GM12878 (cell line): ENCODE measurements at regions not wholly inside any gene's neighbourhood (a gene's known extent, or its start where the extent isn't known, plus 50 kb on each side); places are given as distances from the start of the nearest gene placed in this dataset.

ENCODE experiments used
- ATAC-seq: fragments of 200-7000 bp; cut with Tn5 transposase; 3 replicates; pipeline ENCODE4 v1.9.1; 2020; ENCODE audit warnings: mild to moderate bottlenecking, moderate library complexity
- BruUV-seq: library from RNA; stranded (reverse); fragments of 400-500 nt; replicated peaks from 2 replicates; lab custom pipeline; 2021; lab: Mats Ljungman, UMichigan
- CTCF ChIA-PET: fragments of 300-600 bp; sonication (Branson Sonifier 250); formaldehyde crosslinking; extraction: SDS; loops from one replicate; lab custom pipeline; 2021; ENCODE audit warnings: inconsistent platforms; lab: Yijun Ruan, JAX
- POLR2A ChIA-PET: fragments of 350-600 bp; formaldehyde crosslinking; extraction: SDS; loops from one replicate; lab custom pipeline; 2021; ENCODE audit warnings: inconsistent platforms; lab: Charles Lee
- RAD21 ChIA-PET: fragments of 300-600 bp; sonication (Branson Sonifier 250); formaldehyde crosslinking; loops from one replicate; lab custom pipeline; 2023; ENCODE audit warnings: antibody characterized with exemption; ENCODE audit not compliant: unreplicated experiment; lab: Charles Lee
- SMC1A ChIA-PET: fragments of 300-600 bp; sonication (Branson Sonifier 250); formaldehyde crosslinking; loops from one replicate; lab custom pipeline; 2023; ENCODE audit not compliant: unreplicated experiment, uncharacterized antibody; lab: Charles Lee
- DNase-seq: peaks from one replicate; pipeline ENCODE4 v3.0.0-alpha.2; 2011; ENCODE audit warnings: low read depth, low spot score
- FAIRE-seq: peaks from 3 replicates; lab custom pipeline; 2011; peaks lifted over from hg19 to GRCh38; lab: Jason Lieb, UNC
- H2AFZ ChIP-seq: 2 replicates; pipeline ENCODE4 v1.6.0; 2011; ENCODE audit warnings: low read depth, low read length, control low read depth; ENCODE audit not compliant: control insufficient read depth
- H3K27ac ChIP-seq: 2 replicates; pipeline ENCODE4 v1.5.1; 2011; ENCODE audit warnings: control low read depth; ENCODE audit not compliant: control insufficient read depth, insufficient read depth
- H3K27me3 ChIP-seq, 2 experiments: replicated peaks in 1 of 2; 2 replicates each; pipeline versions ENCODE4 v1.6.0 to v1.6.1; 2011; ENCODE audit warnings: low read length in 1 of 2; ENCODE audit not compliant: control insufficient read depth in 2 of 2, insufficient read depth in 2 of 2
- H3K36me3 ChIP-seq, 2 experiments: 2 replicates each; pipeline ENCODE4 v1.5.1; 2011; ENCODE audit warnings: low read length in 1 of 2; ENCODE audit not compliant: control insufficient read depth in 2 of 2, insufficient read depth in 2 of 2
- H3K4me1 ChIP-seq: 2 replicates; pipeline ENCODE4 v1.6.1; 2011; ENCODE audit warnings: mild to moderate bottlenecking, low read length, moderate library complexity, mixed read lengths; ENCODE audit not compliant: control insufficient read depth, insufficient read depth
- H3K4me2 ChIP-seq: 2 replicates; pipeline ENCODE4 v1.6.0; 2011; ENCODE audit warnings: control low read depth; ENCODE audit not compliant: control insufficient read depth, insufficient read depth
- H3K4me3 ChIP-seq: fragments of 200-600 bp; sonication (generic); 2 replicates; pipeline ENCODE4 v1.5.1; 2016
- H3K79me2 ChIP-seq: 2 replicates; pipeline ENCODE4 v1.6.0; 2011; ENCODE audit warnings: low read length; ENCODE audit not compliant: control insufficient read depth, insufficient read depth
- H3K9ac ChIP-seq: 2 replicates; pipeline ENCODE4 v1.8.0; 2011; ENCODE audit warnings: low read length, control low read depth, mixed read lengths; ENCODE audit not compliant: control insufficient read depth, insufficient read depth
- H3K9me3 ChIP-seq: replicated peaks from 3 replicates; pipeline ENCODE4 v1.5.1; 2011; ENCODE audit warnings: mild to moderate bottlenecking, low read length; ENCODE audit not compliant: control insufficient read depth, insufficient read depth
- H4K20me1 ChIP-seq: 2 replicates; pipeline ENCODE4 v1.6.0; 2011; ENCODE audit not compliant: control insufficient read depth, insufficient read depth
- CTCF ChIP-seq, 3 experiments: IDR thresholded peaks in 2 of 3; conservative IDR thresholded peaks in 1 of 3; 2 replicates each; pipeline ENCODE4 v1.5.1; 2011; ENCODE audit warnings: low read depth in 3 of 3, low read length in 3 of 3, mild to moderate bottlenecking in 3 of 3, control low read depth in 2 of 3, moderate library complexity in 2 of 3, inconsistent platforms in 1 of 3, mixed read lengths in 1 of 3; ENCODE audit not compliant: control insufficient read depth in 2 of 3, insufficient read depth in 1 of 3; ENCODE audit errors: extremely low read depth in 1 of 3
- KAT2A ChIP-seq: conservative IDR thresholded peaks from 2 replicates; pipeline ENCODE4 v1.6.1; 2011; ENCODE audit warnings: low read depth, low read length; ENCODE audit not compliant: control insufficient read depth
- NBN ChIP-seq: fragments of 450-650 bp; IDR thresholded peaks from 2 replicates; pipeline ENCODE4 v1.6.1; 2016
- POLR2AphosphoS5 ChIP-seq: IDR thresholded peaks from 2 replicates; pipeline ENCODE4 v1.6.1; 2011; ENCODE audit warnings: mild to moderate bottlenecking, low read length, inconsistent platforms
- RAD21 ChIP-seq: IDR thresholded peaks from 2 replicates; pipeline ENCODE4 v1.6.1; 2011; ENCODE audit warnings: mild to moderate bottlenecking, low read depth, low read length, moderate library complexity; ENCODE audit not compliant: insufficient read depth
- SMAD5 ChIP-seq: IDR thresholded peaks from 2 replicates; pipeline ENCODE4 v1.6.1; 2016; ENCODE audit warnings: antibody characterized with exemption, low read depth
- SMC3 ChIP-seq: IDR thresholded peaks from 2 replicates; pipeline ENCODE4 v1.6.1; 2011; ENCODE audit warnings: low read length, improper control_type of control experiment, borderline replicate concordance
- USF2 ChIP-seq: IDR thresholded peaks from 2 replicates; pipeline ENCODE4 v1.6.1; 2011; ENCODE audit warnings: low read depth, low read length, improper control_type of control experiment, borderline replicate concordance
- WGBS: methylation state at CpG from one replicate; pipeline ENCODE4 v1.1.6; 2016; ENCODE audit warnings: low lambda C conversion rate; ENCODE audit not compliant: insufficient replicate concordance, insufficient coverage; ENCODE audit errors: missing lambda C conversion rate; 5-methylcytosine and 5-hydroxymethylcytosine counted together
- in situ Hi-C: fragments of 300-500 bp; cut with MboI; formaldehyde crosslinking; loops from 9 replicates; pipeline ENCODE4 v1.14.3; 2018; ENCODE audit warnings: mixed read lengths
- intact Hi-C: fragments of 100-400 bp; cut with micrococcal nuclease; formaldehyde crosslinking; loops from one replicate; pipeline ENCODE4 v1.14.2; 2022; ENCODE audit not compliant: unreplicated experiment

GRCh38 chr17:69608808-69609472 lies 194.4 kb downstream of the MAP2K6 start (continued):
- TF ChIP-seq KAT2A: no peak
- no peak for TF ChIP-seq NBN

DNA sequence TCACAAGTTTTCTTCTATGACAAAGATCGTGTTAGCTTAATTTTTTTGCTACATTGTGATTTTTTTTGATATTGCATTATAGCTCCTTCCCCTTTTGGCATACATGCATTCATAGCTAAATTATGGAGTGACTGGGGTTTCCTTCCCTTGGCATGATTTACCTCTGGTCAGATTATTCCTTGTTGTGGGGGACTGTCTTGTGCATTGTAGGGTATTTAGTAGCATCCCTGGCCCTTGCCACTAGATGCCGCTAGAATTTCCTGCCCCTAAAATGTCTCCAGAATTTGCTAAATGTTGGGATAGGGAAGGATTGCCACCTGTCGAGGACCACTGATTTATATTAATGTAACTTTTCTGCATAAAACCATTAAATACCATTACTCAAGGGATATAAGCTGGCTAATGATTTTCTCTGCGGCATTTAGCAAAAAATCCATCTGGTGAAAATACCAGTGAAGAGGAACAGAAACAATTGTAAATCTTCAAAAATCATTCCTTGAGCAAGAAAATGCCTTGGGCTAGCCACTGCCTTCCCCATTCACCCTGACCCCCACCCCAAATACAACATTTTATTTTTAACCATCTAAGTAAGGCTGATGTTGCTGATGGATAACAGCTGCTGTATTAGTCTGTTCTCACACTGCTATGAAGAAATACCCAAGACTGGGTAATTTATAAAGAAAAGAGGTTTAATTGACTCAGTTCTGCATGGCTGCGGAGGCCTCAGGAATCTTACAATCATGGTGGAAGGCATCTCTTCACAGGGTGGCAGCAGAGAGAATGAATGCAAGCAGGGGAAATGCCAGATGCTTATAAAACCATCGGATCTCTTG lies 195.2 kb downstream of the MAP2K6 start:
- no peak overlapping the region for H3K4me3 ChIP-seq
- H3K4me1 ChIP-seq: peaks cover 2% of the 10 kb centered on the region; the same call in 1 of the 2 replicates
- SMC1A ChIA-PET: interaction anchor here (0.6 to 4.9 kb wide), 10 partner anchors 10 to 1020 kb away, joined by 3 to 51 read pairs (median 4); no protein-coding TSS in a partner anchor
- RAD21 ChIA-PET: interaction anchor here (0.5 to 4.1 kb wide), 13 partner anchors 40 to 1013 kb away, joined by 3 to 40 read pairs (median 3); no protein-coding TSS in a partner anchor
- H4K20me1 ChIP-seq: no peaks in the 10 kb centered on the region
- H2AFZ ChIP-seq: no peak overlapping the region
- in situ Hi-C loops: no loop called here
- peak; percentile 62 to 75 (median 65) for TF ChIP-seq CTCF (IDR thresholded peaks at IDR 0.05 in 2 of 3, conservative IDR thresholded peaks at IDR 0.05 in 1 of 3; ENCODE audit: control insufficient read depth in 2 of 3, extremely low read depth in 1 of 3, insufficient read depth in 1 of 3, low read depth in 3 of 3, low read length in 3 of 3)
- TF ChIP-seq USF2: no peak
- peak; percentile 34; the same call in 1 of the 2 replicates for TF ChIP-seq RAD21
- TF ChIP-seq SMAD5: no peak
- no peak for TF ChIP-seq POLR2AphosphoS5
- TF ChIP-seq SMC3: peak; percentile 12; the same call in 1 of the 2 replicates
- TF ChIP-seq, all 136 proteins: peak for 3
- intact Hi-C loops: loop anchor here (5.0 kb wide), 1 partner anchor 943 kb away; no protein-coding TSS in a partner anchor
- Histone ChIP-seq H3K27ac (no peak overlapping the region), H3K4me2 (no peak overlapping the region), H3K79me2 (no peaks in the 10 kb centered on the region), H3K9me3 (no peaks in the 10 kb centered on the region; the same call in 2 of the 3 replicates), H3K27me3 (no peaks in the 10 kb centered on the region), H3K9ac (no peak overlapping the region), H3K36me3 (no peaks in the 10 kb centered on the region)
- ChIA-PET CTCF (interaction anchor here (0.6 to 4.9 kb wide), 36 partner anchors 9 to 1025 kb away, joined by 3 to 76 read pairs (median 3); partner anchors contain the start of gene KCNJ2), POLR2A (interaction anchor here (0.6 kb wide), 1 partner anchor 33 kb away, joined by 3 read pairs; no protein-coding TSS in a partner anchor)
- no peak for DNase-seq
- no peak for FAIRE-seq
- WGBS: 41% methylated on average over 6 of the region's 6 CpGs
- ATAC-seq: peak; percentile 50
- BruUV-seq: no TSS peak
